ENCODE measurements at regions not wholly inside any gene's neighbourhood (a gene's known extent, or its start where the extent isn't known, plus 50 kb on each side); places are given as distances from the start of the nearest gene placed in this dataset.

DNA sequence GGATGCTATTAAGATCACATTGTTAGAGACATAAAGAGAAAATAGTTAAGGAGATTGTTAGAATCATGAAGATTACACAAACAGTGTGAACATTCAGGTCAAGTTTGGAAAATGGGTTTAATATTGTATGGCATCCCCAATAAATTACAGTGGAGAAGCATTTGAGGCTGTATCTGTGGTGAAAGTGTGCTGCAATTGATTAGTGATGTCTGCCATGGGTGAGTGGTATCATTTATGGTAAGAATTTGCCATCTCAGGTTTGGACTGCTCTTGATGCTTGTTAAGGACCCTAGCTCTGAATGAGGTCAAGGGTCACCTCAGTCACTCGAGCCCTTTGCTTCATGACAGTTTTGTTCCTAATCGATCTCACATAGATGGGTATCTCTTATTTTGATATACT, 265.7 kb upstream of the SRRM4 start:
- FAIRE-seq (no peak), DNase-seq (ENCODE audit: insufficient read length, low spot score) (no peak)
- TF ChIP-seq POLR2A (IDR thresholded peaks at IDR 0.05; ENCODE audit: low read depth, low read length) = no peak

DNA sequence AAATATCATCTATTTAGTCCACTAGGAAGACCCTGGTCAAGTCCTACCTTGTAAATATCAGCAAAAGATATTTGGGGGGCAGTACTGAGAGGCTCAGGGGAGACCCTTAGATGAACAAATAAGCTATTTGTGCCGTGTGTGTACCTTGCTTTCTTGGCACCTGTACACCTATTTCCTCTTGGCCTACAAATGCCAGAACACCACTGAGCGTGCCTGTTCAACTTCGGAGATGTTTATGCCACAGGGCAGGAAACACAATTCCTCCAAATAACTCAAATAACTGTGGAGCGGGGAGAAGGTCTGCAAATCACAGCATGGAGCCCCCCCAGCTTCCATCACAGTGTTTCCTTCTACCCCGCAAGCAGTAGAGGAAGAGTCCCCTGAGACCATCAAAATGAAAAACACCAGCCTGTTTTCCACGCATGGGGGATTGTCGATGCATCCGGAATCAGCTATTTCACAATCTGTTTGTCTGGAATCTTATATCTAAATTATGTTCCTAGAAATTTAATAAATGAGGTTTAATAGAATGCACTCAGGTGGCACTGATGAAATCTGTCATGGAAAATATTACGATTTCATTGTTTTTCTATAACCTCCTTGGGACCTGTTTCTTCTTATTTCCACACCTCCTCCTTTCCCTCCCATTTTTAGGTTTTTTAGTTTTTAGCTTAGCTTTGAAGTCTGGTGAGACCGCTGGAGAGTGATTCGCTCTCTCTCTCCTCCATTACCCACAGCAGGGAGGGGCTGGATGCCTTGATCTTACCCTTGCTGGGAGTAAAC, 254.0 kb upstream of the SRRM4 start:
- no peak for DNase-seq (ENCODE audit: insufficient read length, low spot score)
- TF ChIP-seq POLR2A (IDR thresholded peaks at IDR 0.05; ENCODE audit: low read depth, low read length) = no peak
- no peak for FAIRE-seq

DNA sequence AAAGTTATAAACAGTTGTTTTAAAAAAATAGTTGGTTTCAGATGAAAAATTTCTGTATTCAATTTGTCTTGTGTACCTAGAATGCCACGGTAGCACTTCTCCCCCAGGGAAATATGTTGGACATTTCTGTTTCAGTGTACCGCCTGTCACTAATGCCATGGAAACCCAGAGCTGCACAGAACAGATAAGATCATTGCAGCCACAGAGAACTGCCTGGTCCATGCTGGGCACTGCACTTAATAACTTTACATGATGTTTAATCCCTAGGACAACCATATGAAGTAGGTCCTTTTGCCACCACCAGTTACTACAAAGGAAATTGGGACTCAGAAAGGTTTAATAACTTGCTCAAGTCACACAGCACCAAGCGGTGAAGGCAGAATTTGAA, 253.4 kb upstream of the SRRM4 start:
- no peak for TF ChIP-seq POLR2A (IDR thresholded peaks at IDR 0.05; ENCODE audit: low read depth, low read length)
- FAIRE-seq (no peak), DNase-seq (ENCODE audit: insufficient read length, low spot score) (no peak)

DNA sequence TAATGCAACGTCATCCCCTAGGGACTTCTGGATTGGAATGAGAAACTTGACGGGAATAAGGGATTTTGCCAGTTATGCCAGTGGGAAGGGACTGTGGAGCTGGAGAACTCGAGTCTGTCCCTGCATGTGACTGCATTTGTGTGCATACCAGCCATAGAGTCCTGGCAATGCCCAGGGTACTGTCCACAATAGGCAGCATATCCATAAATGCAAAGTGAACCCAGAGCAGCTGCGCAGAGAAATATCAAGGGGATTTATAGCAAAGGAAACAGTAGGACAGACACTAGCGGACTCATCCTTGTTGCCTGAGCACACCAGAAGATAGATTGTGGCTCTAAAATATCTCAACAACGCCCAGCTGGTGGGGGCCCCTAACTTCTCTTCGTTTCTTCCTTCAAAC, 247.1 kb upstream of the SRRM4 start:
- FAIRE-seq (no peak), DNase-seq (ENCODE audit: insufficient read length, low spot score) (no peak)
- no peak for TF ChIP-seq POLR2A (IDR thresholded peaks at IDR 0.05; ENCODE audit: low read depth, low read length)

DNA sequence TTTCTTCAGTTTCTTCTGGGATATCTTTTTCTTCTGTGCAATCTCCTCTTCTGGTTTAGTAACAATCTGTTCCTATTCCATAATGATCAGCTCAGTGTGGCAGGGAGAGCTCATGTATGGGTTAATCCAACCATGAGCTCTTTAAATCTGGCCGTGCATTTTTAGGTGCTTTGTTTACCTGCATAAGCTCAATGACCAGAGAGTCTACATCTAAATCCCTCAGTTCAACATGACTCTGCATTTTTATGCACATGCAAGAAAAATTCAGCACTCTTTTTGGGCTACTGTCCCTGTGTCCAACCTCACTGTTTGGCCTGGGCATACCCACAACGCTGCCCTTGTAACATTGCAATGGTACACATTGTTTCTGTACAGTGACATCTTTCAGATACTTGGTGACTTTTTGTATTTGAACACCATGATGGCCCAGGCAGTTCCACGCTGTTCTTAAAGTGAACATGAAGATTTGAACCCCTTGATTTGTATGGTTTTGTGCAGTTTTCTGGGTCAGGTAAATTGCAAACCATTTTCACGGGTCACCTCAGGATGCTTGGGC, 243.3 kb upstream of the SRRM4 start:
- FAIRE-seq (no peak), DNase-seq (ENCODE audit: insufficient read length, low spot score) (no peak)
- TF ChIP-seq POLR2A (IDR thresholded peaks at IDR 0.05; ENCODE audit: low read depth, low read length) = no peak

DNA sequence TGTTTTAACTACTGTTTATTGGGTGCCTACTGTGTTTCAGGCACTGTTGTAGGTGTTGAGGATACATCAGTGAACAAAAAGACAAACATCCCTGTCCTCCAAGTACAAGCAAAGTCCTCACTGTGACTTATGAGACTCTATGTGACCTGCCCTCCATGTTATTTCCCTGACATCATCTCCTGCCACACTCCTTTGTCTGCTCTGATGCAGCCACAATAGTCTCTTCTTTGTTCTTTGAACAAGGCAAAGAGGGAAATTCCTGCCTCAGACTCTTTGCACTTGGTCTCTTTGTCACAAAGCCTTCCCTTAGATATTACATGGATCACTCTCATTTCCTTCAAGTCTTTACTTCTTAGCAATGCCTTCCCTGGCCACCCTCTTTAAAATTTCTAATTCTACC, 240.1 kb upstream of the SRRM4 start:
- DNase-seq (ENCODE audit: insufficient read length, low spot score) (no peak), FAIRE-seq (no peak)
- no peak for TF ChIP-seq POLR2A (IDR thresholded peaks at IDR 0.05; ENCODE audit: low read depth, low read length)

DNA sequence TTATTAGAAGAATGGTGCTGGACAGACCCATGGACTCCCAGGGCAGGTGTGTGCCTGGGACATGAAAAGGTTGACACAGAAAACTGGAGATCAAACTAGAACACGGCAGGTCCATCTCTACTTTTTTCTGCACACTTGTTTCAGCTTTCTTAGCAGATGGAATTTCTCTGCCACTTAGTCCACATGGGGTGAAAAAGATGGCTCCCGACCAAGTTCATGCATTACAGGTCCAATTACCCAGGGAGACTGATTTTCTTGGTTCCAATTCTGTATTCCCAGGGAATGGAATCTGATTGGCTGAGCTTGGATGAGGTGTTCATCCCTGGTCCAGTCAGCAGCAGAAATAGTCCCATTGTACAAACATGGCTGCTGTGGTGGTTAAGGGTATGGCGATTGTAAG, 238.9 kb upstream of the SRRM4 start:
- TF ChIP-seq POLR2A (IDR thresholded peaks at IDR 0.05; ENCODE audit: low read depth, low read length) = no peak
- no peak for FAIRE-seq
- DNase-seq (ENCODE audit: insufficient read length, low spot score) = no peak

DNA sequence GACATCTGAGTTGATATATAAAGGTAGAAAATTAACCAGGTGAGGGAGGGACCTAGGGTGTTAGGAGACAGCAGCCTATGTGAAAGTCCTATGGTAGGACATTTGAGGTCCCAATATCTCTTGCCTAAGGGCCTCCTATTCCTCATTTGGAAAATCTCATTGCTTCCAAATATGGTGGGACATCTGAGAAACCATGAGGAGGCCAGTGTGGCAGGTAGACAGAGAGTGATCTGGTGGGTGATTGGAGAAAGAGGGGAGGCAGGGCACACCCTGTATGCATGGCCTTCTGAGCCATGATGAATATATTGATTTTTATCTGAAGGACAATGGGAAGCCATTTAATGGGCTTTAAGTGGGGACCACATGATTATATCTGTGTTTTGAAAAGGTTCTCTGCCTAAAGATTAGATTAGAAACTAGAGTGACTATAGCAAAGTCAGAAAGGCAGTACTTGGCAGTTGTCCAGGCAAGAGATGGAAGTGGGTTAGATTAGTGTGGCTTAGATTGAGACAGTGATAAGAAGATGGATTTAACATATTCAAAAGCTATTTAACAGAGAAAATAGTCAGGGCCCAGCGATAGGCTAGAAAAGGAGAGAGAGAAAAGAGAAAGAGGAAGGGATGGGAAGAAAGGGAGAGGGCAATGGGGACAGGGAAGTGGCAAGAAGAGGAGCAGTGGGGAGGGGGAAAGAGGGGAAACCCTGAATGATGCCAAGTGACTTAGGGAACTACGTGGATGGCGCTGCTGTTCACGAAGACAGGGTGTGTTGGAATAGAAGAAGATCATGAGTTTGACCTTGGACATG, 237.2 kb upstream of the SRRM4 start:
- no peak for TF ChIP-seq POLR2A (IDR thresholded peaks at IDR 0.05; ENCODE audit: low read depth, low read length)
- FAIRE-seq (no peak), DNase-seq (ENCODE audit: insufficient read length, low spot score) (no peak)

DNA sequence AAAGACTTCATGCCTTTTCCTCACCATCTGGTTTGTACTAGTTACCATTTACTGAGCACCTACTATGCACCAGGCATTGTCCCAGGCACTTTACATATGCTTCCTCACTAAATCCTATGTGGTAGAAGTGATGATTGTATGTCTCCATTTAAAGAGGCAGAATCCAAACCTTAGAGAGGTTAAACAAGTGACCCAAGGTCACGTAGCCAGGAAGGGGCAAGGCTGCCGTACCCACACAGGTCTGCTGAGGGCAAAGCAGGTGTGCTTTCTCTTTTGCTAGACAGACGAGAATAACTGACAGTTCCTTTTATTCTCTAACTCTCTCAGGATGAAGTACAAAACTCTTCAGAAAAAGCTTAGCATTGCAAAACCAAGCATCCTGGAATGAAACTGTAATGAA, 235.2 kb upstream of the SRRM4 start:
- FAIRE-seq (no peak), DNase-seq (ENCODE audit: insufficient read length, low spot score) (no peak)
- no peak for TF ChIP-seq POLR2A (IDR thresholded peaks at IDR 0.05; ENCODE audit: low read depth, low read length)

DNA sequence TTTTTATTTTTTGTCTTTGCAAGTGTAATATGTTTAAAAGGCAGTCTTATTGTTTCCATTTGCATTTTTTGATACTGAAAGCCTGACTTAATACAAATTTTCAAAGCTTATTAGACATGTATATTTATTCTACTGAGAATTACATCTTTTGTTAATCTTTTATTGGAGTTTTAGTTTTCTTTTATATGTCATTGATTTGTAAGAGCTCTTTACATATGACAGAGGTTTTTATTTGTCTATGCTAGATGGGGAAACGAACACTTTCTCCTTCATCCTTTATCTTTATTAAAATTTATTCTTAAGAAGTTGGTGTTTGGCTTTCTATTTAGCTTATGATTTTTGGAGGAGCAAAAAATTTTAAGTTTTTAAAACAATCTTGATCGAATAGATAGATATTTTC, 234.4 kb upstream of the SRRM4 start:
- DNase-seq (ENCODE audit: insufficient read length, low spot score) = no peak
- no peak for TF ChIP-seq POLR2A (IDR thresholded peaks at IDR 0.05; ENCODE audit: low read depth, low read length)
- FAIRE-seq = no peak

DNA sequence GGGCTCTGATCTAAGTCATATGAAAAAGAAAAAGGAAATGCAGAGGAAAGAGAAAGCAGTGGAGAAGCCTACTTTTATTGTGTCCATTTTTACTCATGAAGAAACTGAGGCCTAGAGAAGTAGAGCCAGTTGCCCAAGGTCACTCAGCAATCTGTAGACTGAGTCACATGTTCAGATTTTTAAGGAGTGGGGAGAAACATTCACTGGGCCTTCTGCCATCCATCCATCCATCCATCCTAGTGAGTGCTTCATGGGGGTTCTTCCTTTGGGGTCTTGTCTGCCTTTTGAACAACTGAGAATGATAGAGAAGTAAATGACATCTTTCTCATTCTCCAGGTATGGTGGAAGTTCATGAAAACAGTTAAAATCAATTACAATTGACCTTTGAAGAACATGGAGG, 233.6 kb upstream of the SRRM4 start:
- FAIRE-seq = no peak
- no peak for DNase-seq (ENCODE audit: insufficient read length, low spot score)
- TF ChIP-seq POLR2A (IDR thresholded peaks at IDR 0.05; ENCODE audit: low read depth, low read length) = no peak

DNA sequence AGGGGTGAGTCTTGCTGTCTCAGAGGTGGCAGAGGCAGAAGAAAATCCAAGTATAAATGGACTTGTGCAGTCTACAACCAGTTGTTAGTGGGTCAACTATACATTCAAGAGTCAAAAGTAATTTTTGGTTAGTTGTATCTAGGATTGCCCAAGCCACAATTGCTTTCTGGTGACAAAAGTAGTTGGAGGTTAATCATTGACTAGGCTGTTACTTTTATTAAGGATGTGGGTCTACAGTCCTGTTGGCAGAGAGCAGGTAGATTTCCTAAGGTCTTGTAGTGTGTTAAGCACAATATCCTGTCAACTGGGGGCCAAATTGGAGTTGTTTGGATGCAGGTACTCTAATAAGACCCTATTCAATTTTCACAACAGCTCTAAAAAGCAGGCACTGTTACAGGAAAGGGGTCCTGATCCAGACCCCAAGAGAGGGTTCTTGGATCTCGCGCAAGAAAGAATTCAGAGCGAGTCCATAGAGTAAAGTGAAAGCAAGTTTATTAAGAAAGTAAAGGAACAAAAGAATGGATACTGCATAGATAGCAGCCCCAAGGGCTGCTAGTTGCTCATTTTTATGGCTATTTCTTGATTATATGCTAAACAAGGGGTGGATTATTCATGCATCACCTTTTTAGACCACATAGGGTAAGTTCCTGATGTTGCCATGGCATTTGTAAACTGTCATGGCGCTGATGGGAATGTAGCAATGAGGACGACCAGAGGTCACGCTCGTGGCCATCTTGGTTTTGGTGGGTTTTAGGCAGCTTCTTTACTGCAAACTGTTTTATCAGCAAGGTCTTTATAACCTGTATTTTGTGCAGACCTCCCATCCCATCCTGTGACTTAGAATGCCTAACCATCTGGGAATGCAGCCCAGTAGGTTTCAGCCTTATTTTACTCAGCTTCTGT, 232.6 kb upstream of the SRRM4 start:
- DNase-seq (ENCODE audit: insufficient read length, low spot score) (no peak), FAIRE-seq (no peak)
- TF ChIP-seq POLR2A (IDR thresholded peaks at IDR 0.05; ENCODE audit: low read depth, low read length) = no peak

DNA sequence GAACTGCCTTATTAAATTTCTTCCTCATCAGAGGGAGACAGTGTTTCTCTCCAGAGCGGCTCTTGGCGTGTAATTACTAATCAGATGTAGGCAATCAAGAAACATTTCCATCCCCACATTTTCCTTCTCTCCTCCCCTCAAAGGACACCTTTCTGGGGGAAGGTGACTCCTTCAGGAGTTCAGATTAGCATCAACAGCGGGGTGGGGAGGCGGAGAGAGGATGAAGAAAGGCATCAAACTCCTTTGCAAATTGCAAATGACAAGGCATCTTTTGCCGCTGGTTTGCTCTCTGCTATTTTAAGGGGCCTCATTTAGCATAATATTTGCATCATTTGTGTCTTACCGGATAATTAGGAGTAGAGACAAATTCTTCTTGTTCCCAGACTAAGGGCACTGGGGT, 231.7 kb upstream of the SRRM4 start:
- TF ChIP-seq POLR2A (IDR thresholded peaks at IDR 0.05; ENCODE audit: low read depth, low read length) = no peak
- no peak for FAIRE-seq

DNA sequence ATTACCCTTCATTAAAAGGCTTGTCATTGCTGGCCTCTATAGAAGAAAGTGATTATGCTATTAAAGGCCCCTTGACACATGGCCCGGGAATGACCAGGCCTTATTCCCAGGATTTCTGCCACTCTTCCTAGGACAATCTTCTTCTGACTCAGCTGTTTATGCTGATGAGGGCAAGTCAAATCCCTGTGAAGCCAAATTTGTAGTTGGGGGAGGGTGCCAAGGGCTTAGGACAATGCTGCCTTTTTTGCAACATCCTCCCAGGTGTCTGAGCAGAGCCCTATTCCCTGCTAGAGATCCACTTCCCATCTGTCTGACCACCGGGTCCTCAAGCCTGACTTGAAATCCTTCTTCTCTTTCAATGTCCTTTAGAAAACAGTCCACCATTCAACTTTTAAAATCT, 230.7 kb upstream of the SRRM4 start:
- no peak for TF ChIP-seq POLR2A (IDR thresholded peaks at IDR 0.05; ENCODE audit: low read depth, low read length)
- DNase-seq (ENCODE audit: insufficient read length, low spot score) (no peak), FAIRE-seq (no peak)

More for the DNA sequence above, 231.7 kb upstream of the SRRM4 start:
- no peak for DNase-seq (ENCODE audit: insufficient read length, low spot score)
